HepG2 (cell line): ENCODE measurements at regions not wholly inside any gene's neighbourhood (a gene's known extent, or its start where the extent isn't known, plus 50 kb on each side); places are given as distances from the start of the nearest gene placed in this dataset.

Experiments
- ATAC-seq: fragments of 200-7000 bp; cut with Tn5 transposase; 3 replicates; pipeline ENCODE4 v1.9.1; 2020; ENCODE audit warnings: mild to moderate bottlenecking, moderate library complexity
- BruUV-seq: library from RNA; stranded (reverse); fragments of 400-500 nt; replicated peaks from 2 replicates; lab custom pipeline; 2021; lab: Mats Ljungman, UMichigan
- CTCF ChIA-PET: fragments of 300-600 bp; formaldehyde crosslinking; extraction: SDS; loops from one replicate; lab custom pipeline; 2021; ENCODE audit warnings: low total read pairs, inconsistent platforms, low intra/inter-chr PET ratio; lab: Yijun Ruan, JAX
- POLR2A ChIA-PET: fragments of 350-600 bp; sonication (Branson Sonifier 250); formaldehyde crosslinking; loops from one replicate; lab custom pipeline; 2020; ENCODE audit warnings: antibody characterized with exemption, inconsistent platforms; lab: Yijun Ruan, JAX
- DNase-seq: peaks from one replicate; pipeline ENCODE4 v3.0.0-alpha.2; 2015; ENCODE audit warnings: low spot score
- FAIRE-seq: peaks from 3 replicates; lab custom pipeline; 2011; peaks lifted over from hg19 to GRCh38; lab: Jason Lieb, UNC
- H2AFZ ChIP-seq: one replicate; pipeline ENCODE4 v1.6.1; 2011; ENCODE audit warnings: low read length, inconsistent platforms
- H3K27ac ChIP-seq: fragments of 300-600 bp; 3 replicates; pipeline ENCODE4 v1.8.0; 2011; ENCODE audit warnings: mixed run types, mild to moderate bottlenecking, mixed read lengths, low read length, inconsistent platforms; ENCODE audit not compliant: insufficient read depth; ENCODE audit errors: extremely low read length
- H3K27me3 ChIP-seq, 2 experiments: fragments of 200-600 bp in 1 of 2; 2 replicates in 1 of 2; 3 replicates in 1 of 2; pipeline versions ENCODE4 v1.6.0 to v1.8.0; 2011; ENCODE audit warnings: low read length in 2 of 2, mild to moderate bottlenecking in 2 of 2, moderate library complexity in 2 of 2, inconsistent platforms in 1 of 2; ENCODE audit not compliant: insufficient read depth in 2 of 2, control insufficient read depth in 1 of 2
- H3K36me3 ChIP-seq, 2 experiments: fragments of 200-600 bp in 1 of 2; replicated peaks in 1 of 2; 2 replicates in 1 of 2; 3 replicates in 1 of 2; pipeline versions ENCODE4 v1.5.1 to v1.8.0; 2011; ENCODE audit warnings: low read length in 2 of 2, inconsistent platforms in 1 of 2; ENCODE audit not compliant: insufficient read depth in 2 of 2, control insufficient read depth in 1 of 2
- H3K4me1 ChIP-seq: 2 replicates; pipeline ENCODE4 v1.5.1; 2012; ENCODE audit warnings: low read length, inconsistent platforms; ENCODE audit not compliant: insufficient read depth
- H3K4me2 ChIP-seq: 2 replicates; pipeline ENCODE4 v1.6.0; 2011; ENCODE audit warnings: low read depth, low read length, inconsistent platforms
- H3K4me3 ChIP-seq, 3 experiments: fragments of 200-600 bp in 1 of 3; sonication (generic), shearing (Covaris generic) in 1 of 3; replicated peaks in 1 of 3; 2 replicates each; pipeline ENCODE4 v1.5.1; 2011 to 2016; ENCODE audit warnings: low read length in 3 of 3, inconsistent platforms in 2 of 3, low read depth in 2 of 3, mild to moderate bottlenecking in 2 of 3, control low read depth in 1 of 3, mixed read lengths in 1 of 3; ENCODE audit not compliant: insufficient read depth in 1 of 3
- H3K79me2 ChIP-seq: one replicate; pipeline ENCODE4 v1.6.1; 2011; ENCODE audit warnings: low read length, inconsistent platforms; ENCODE audit not compliant: insufficient read depth
- H3K9ac ChIP-seq: 2 replicates; pipeline ENCODE4 v1.6.0; 2011; ENCODE audit warnings: mild to moderate bottlenecking, low read depth, low read length, inconsistent platforms; ENCODE audit not compliant: insufficient read depth
- H3K9me3 ChIP-seq: 2 replicates; pipeline ENCODE4 v1.5.1; 2012; ENCODE audit warnings: mild to moderate bottlenecking, low read length
- H4K20me1 ChIP-seq: 2 replicates; pipeline ENCODE4 v1.6.0; 2011; ENCODE audit warnings: inconsistent platforms, mild to moderate bottlenecking, low read length, moderate library complexity; ENCODE audit not compliant: insufficient read depth
- BCL3 ChIP-seq: sonication (generic); formaldehyde crosslinking; IDR thresholded peaks from 2 replicates; pipeline ENCODE4 v1.5.1; 2020; ENCODE audit warnings: mild to moderate bottlenecking, missing genetic modification reagents, moderate library complexity
- CREB1 ChIP-seq, 2 experiments: fragments of 450-650 bp in 1 of 2; IDR thresholded peaks; 2 replicates each; pipeline ENCODE4 v1.6.1; 2016 to 2017; ENCODE audit warnings: control low read depth in 1 of 2, mild to moderate bottlenecking in 1 of 2, missing compliant biosample characterization in 1 of 2, missing genetic modification characterization in 1 of 2
- E2F5 ChIP-seq: sonication (generic); formaldehyde crosslinking; conservative IDR thresholded peaks from 2 replicates; pipeline ENCODE4 v1.4.0; 2020; ENCODE audit warnings: missing genetic modification reagents
- HMG20B ChIP-seq: conservative IDR thresholded peaks from 2 replicates; pipeline ENCODE4 v1.6.1; 2016; ENCODE audit warnings: missing genetic modification reagents, missing compliant biosample characterization
- IKZF1 ChIP-seq: fragments of 450-650 bp; IDR thresholded peaks from 2 replicates; pipeline ENCODE4 v1.7.1; 2016
- IRF1 ChIP-seq: sonication (generic); formaldehyde crosslinking; IDR thresholded peaks from 2 replicates; pipeline ENCODE4 v1.4.0; 2020; ENCODE audit warnings: low read depth, mild to moderate bottlenecking, missing genetic modification reagents
- SETDB1 ChIP-seq: sonication (generic); formaldehyde crosslinking; IDR thresholded peaks from 2 replicates; pipeline ENCODE4 v1.5.1; 2020; ENCODE audit warnings: missing genetic modification reagents, mild to moderate bottlenecking, borderline replicate concordance
- ZBTB2 ChIP-seq: sonication (generic); formaldehyde crosslinking; IDR thresholded peaks from 2 replicates; pipeline ENCODE4 v1.8.0; 2022; ENCODE audit warnings: low read depth, missing genetic modification reagents
- ZNF138 ChIP-seq: sonication (generic); formaldehyde crosslinking; IDR thresholded peaks from 2 replicates; pipeline ENCODE4 v1.5.0; 2020; ENCODE audit warnings: mild to moderate bottlenecking, low read depth, missing genetic modification reagents
- ZNF235 ChIP-seq: sonication (generic); formaldehyde crosslinking; IDR thresholded peaks from 2 replicates; pipeline ENCODE4 v1.8.1; 2023; ENCODE audit warnings: mild to moderate bottlenecking, missing genetic modification reagents, borderline replicate concordance
- ZNF407 ChIP-seq: sonication (generic); formaldehyde crosslinking; IDR thresholded peaks from one replicate; pipeline ENCODE4 v1.5.1; 2020; ENCODE audit warnings: mild to moderate bottlenecking, missing genetic modification reagents; ENCODE audit errors: not compliant biosample characterization
- ZNF510 ChIP-seq: sonication (generic); formaldehyde crosslinking; IDR thresholded peaks from 2 replicates; pipeline ENCODE4 v1.4.0; 2020; ENCODE audit warnings: low read depth, mild to moderate bottlenecking, missing genetic modification reagents
- WGBS: methylation state at CpG from one replicate; pipeline ENCODE4 v1.1.6; 2017; ENCODE audit warnings: low lambda C conversion rate; 5-methylcytosine and 5-hydroxymethylcytosine counted together
- in situ Hi-C: cut with HindIII; loops from 2 replicates; pipeline ENCODE4 v1.10.0; 2017; ENCODE audit warnings: low pct_unique_long_range_greater_than_20kb; ENCODE audit not compliant: extremely low pct_ligation_motif_present
- intact Hi-C: fragments of 100-400 bp; cut with micrococcal nuclease; formaldehyde crosslinking; loops from one replicate; pipeline ENCODE4 v1.10.0; 2022; ENCODE audit not compliant: unreplicated experiment

GRCh38 chr19:29002336-29002735, 210.6 kb downstream of the UQCRFS1 start:
- no TSS peak for BruUV-seq
- Histone ChIP-seq H3K9ac (no peak overlapping the region), H3K4me3 (no peak overlapping the region), H2AFZ (no peak overlapping the region), H3K79me2 (no peaks in the 10 kb centered on the region), H3K27me3 (no peaks in the 10 kb centered on the region), H3K4me2 (no peak overlapping the region), H3K4me1 (no peaks in the 10 kb centered on the region), H3K36me3 (no peaks in the 10 kb centered on the region), H3K9me3 (peaks cover 24% of the 10 kb centered on the region), H4K20me1 (no peaks in the 10 kb centered on the region), H3K27ac (no peak overlapping the region)
- FAIRE-seq (no peak), DNase-seq (no peak), ATAC-seq (no peak)
- in situ Hi-C loops (no loop called here), intact Hi-C loops (no loop called here)
- ChIA-PET POLR2A (no interaction called here), CTCF (no interaction called here)
- WGBS: 40% methylated on average over 10 of the region's 10 CpGs
- TF ChIP-seq CREB1 (IDR thresholded peaks at IDR 0.05) (no peak), CREB1 (CRISPR knock-in tag; IDR thresholded peaks at IDR 0.05) (no peak), SETDB1 (CRISPR knock-in tag) (no peak), ZBTB2 (CRISPR knock-in tag) (no peak), ZNF235 (CRISPR knock-in tag) (no peak), ZNF510 (CRISPR knock-in tag) (no peak), E2F5 (CRISPR knock-in tag) (no peak), BCL3 (CRISPR knock-in tag) (no peak), HMG20B (no peak), IRF1 (CRISPR knock-in tag) (no peak), ZNF138 (CRISPR knock-in tag) (no peak), ZNF407 (no peak), IKZF1 (no peak)
